ENCODE measurements at regions not wholly inside any gene's neighbourhood (a gene's known extent, or its start where the extent isn't known, plus 50 kb on each side); places are given as distances from the start of the nearest gene placed in this dataset.
A peak's percentile ranks its signal among the peaks of the same experiment; 100 is the strongest.
"Not testable (repeated sequence)": the region's sequence is repeated elsewhere in the genome, so short reads cannot be mapped to it uniquely, and the experiment has no call there.

GRCh38 chr11:81539806-81540205 lies 1193.9 kb downstream of the FAM181B start:
- H3K4me3 Mint-ChIP-seq, ATAC-seq, H3K36me3 Mint-ChIP-seq, H3K27ac Mint-ChIP-seq, DNase-seq, POLR2A ChIA-PET, H3K9me3 Mint-ChIP-seq, H3K27me3 Mint-ChIP-seq, H3K4me1 Mint-ChIP-seq: not testable (repeated sequence)

GRCh38 chr11:81515566-81515965 lies 1218.1 kb downstream of the FAM181B start:
- Mint-ChIP-seq H3K27me3 (no peaks in the 10 kb centered on the region), H3K36me3 (peaks cover 0 to 4% (median 0%) of the 10 kb centered on the region in 3 donors), H3K4me1 (no peaks in the 10 kb centered on the region), H3K27ac (no peak overlapping the region), H3K4me3 (no peak overlapping the region), H3K9me3 (peaks cover 0 to 11% (median 5%) of the 10 kb centered on the region in 9 donors)
- ATAC-seq: no peak
- no peak for DNase-seq
- POLR2A ChIA-PET: no interaction called here

GRCh38 chr11:81497202-81497804 lies 1236.4 kb downstream of the FAM181B start:
- ATAC-seq (no peak), DNase-seq (peak in 1 of 10 donors; percentile 7)
- Mint-ChIP-seq H3K9me3 (peaks cover 0 to 4% (median 0%) of the 10 kb centered on the region in 9 donors), H3K4me1 (no peaks in the 10 kb centered on the region), H3K27me3 (peaks cover 0 to 4% (median 0%) of the 10 kb centered on the region in 5 donors), H3K36me3 (no peaks in the 10 kb centered on the region), H3K4me3 (no peak overlapping the region), H3K27ac (no peak overlapping the region)
- POLR2A ChIA-PET: no interaction called here

GRCh38 chr11:81496601-81497000 lies 1237.1 kb downstream of the FAM181B start:
- POLR2A ChIA-PET: no interaction called here
- Mint-ChIP-seq H3K36me3 (no peaks in the 10 kb centered on the region), H3K4me1 (no peaks in the 10 kb centered on the region), H3K27ac (no peak overlapping the region), H3K9me3 (no peaks in the 10 kb centered on the region), H3K27me3 (peaks cover 0 to 4% (median 0%) of the 10 kb centered on the region in 5 donors), H3K4me3 (no peak overlapping the region)
- DNase-seq: no peak
- ATAC-seq: no peak

GRCh38 chr11:81495699-81496292 lies 1237.9 kb downstream of the FAM181B start:
- peaks cover 0 to 4% (median 0%) of the 10 kb centered on the region in 5 donors for H3K27me3 Mint-ChIP-seq
- H3K4me3 Mint-ChIP-seq: no peak overlapping the region
- no peak for DNase-seq
- POLR2A ChIA-PET: no interaction called here
- no peaks in the 10 kb centered on the region for H3K36me3 Mint-ChIP-seq
- no peaks in the 10 kb centered on the region for H3K9me3 Mint-ChIP-seq
- ATAC-seq: no peak
- H3K27ac Mint-ChIP-seq: no peak overlapping the region
- H3K4me1 Mint-ChIP-seq: no peaks in the 10 kb centered on the region

GRCh38 chr11:81494431-81494830 lies 1239.2 kb downstream of the FAM181B start:
- Mint-ChIP-seq H3K36me3 (no peaks in the 10 kb centered on the region), H3K9me3 (peaks cover 0 to 4% (median 0%) of the 10 kb centered on the region in 9 donors), H3K27ac (no peak overlapping the region), H3K4me3 (no peak overlapping the region), H3K4me1 (no peaks in the 10 kb centered on the region), H3K27me3 (peaks cover 0 to 4% (median 0%) of the 10 kb centered on the region in 5 donors)
- DNase-seq (no peak), ATAC-seq (no peak)
- POLR2A ChIA-PET: no interaction called here

- Mint-ChIP-seq H3K9me3 (peaks cover 0 to 4% (median 0%) of the 10 kb centered on the region in 9 donors), H3K27me3 (peaks cover 0 to 2% (median 0%) of the 10 kb centered on the region in 5 donors), H3K27ac (no peak overlapping the region), H3K36me3 (no peaks in the 10 kb centered on the region), H3K4me1 (no peaks in the 10 kb centered on the region), H3K4me3 (no peak overlapping the region)
- DNase-seq (no peak), ATAC-seq (no peak)
- POLR2A ChIA-PET: no interaction called here
Measured at GRCh38 chr11:81492923-81493445, 1240.7 kb downstream of the FAM181B start.

GRCh38 chr11:81487109-81487508 lies 1246.6 kb downstream of the FAM181B start:
- Mint-ChIP-seq H3K27ac (no peak overlapping the region), H3K36me3 (no peaks in the 10 kb centered on the region), H3K4me1 (no peaks in the 10 kb centered on the region), H3K27me3 (no peaks in the 10 kb centered on the region), H3K9me3 (peaks cover 0 to 4% (median 0%) of the 10 kb centered on the region in 9 donors), H3K4me3 (no peak overlapping the region)
- ATAC-seq (no peak), DNase-seq (no peak)
- POLR2A ChIA-PET: no interaction called here

- peaks cover 0 to 2% (median 0%) of the 10 kb centered on the region in 9 donors for H3K9me3 Mint-ChIP-seq
- no peak overlapping the region for H3K4me3 Mint-ChIP-seq
- DNase-seq (no peak), ATAC-seq (no peak)
- H3K4me1 Mint-ChIP-seq: no peaks in the 10 kb centered on the region
- H3K27me3 Mint-ChIP-seq: no peaks in the 10 kb centered on the region
- no peaks in the 10 kb centered on the region for H3K36me3 Mint-ChIP-seq
- no peak overlapping the region for H3K27ac Mint-ChIP-seq
- POLR2A ChIA-PET: no interaction called here
Measured at GRCh38 chr11:81484196-81484595, 1249.5 kb downstream of the FAM181B start.

GRCh38 chr11:81477277-81477676 lies 1256.4 kb downstream of the FAM181B start:
- H3K36me3 Mint-ChIP-seq: no peaks in the 10 kb centered on the region
- no peaks in the 10 kb centered on the region for H3K27me3 Mint-ChIP-seq
- peaks cover 0 to 8% (median 0%) of the 10 kb centered on the region in 9 donors for H3K9me3 Mint-ChIP-seq
- DNase-seq (no peak), ATAC-seq (no peak)
- POLR2A ChIA-PET: no interaction called here
- H3K4me3 Mint-ChIP-seq: no peak overlapping the region
- H3K4me1 Mint-ChIP-seq: no peaks in the 10 kb centered on the region
- no peak overlapping the region for H3K27ac Mint-ChIP-seq

GRCh38 chr11:81476345-81476744 lies 1257.3 kb downstream of the FAM181B start:
- H3K9me3 Mint-ChIP-seq: peaks cover 0 to 8% (median 0%) of the 10 kb centered on the region in 9 donors
- H3K27ac Mint-ChIP-seq: no peak overlapping the region
- H3K4me1 Mint-ChIP-seq: no peaks in the 10 kb centered on the region
- H3K27me3 Mint-ChIP-seq: no peaks in the 10 kb centered on the region
- H3K36me3 Mint-ChIP-seq: no peaks in the 10 kb centered on the region
- no peak for ATAC-seq
- no peak for DNase-seq
- POLR2A ChIA-PET: no interaction called here
- H3K4me3 Mint-ChIP-seq: no peak overlapping the region

- H3K27me3 Mint-ChIP-seq: no peaks in the 10 kb centered on the region
- H3K27ac Mint-ChIP-seq: no peak overlapping the region
- POLR2A ChIA-PET: no interaction called here
- no peaks in the 10 kb centered on the region for H3K36me3 Mint-ChIP-seq
- ATAC-seq (no peak), DNase-seq (no peak)
- H3K4me1 Mint-ChIP-seq: no peaks in the 10 kb centered on the region
- peaks cover 0 to 16% (median 6%) of the 10 kb centered on the region in 9 donors for H3K9me3 Mint-ChIP-seq
- H3K4me3 Mint-ChIP-seq: no peak overlapping the region
Measured at GRCh38 chr11:81472646-81473045, 1261.0 kb downstream of the FAM181B start.

GRCh38 chr11:81470446-81470845 lies 1263.2 kb downstream of the FAM181B start:
- POLR2A ChIA-PET: no interaction called here
- H3K4me1 Mint-ChIP-seq: no peaks in the 10 kb centered on the region
- no peak overlapping the region for H3K27ac Mint-ChIP-seq
- DNase-seq (no peak), ATAC-seq (no peak)
- H3K9me3 Mint-ChIP-seq: peaks cover 0 to 20% (median 6%) of the 10 kb centered on the region in 9 donors
- H3K36me3 Mint-ChIP-seq: no peaks in the 10 kb centered on the region
- no peaks in the 10 kb centered on the region for H3K27me3 Mint-ChIP-seq
- no peak overlapping the region for H3K4me3 Mint-ChIP-seq
